Activated T-cell treated with anti-CD3 and anti-CD28 coated beads, Interleukin-2, amount 50 U/mL, for 1 hour (primary cell): ENCODE measurements at regions not wholly inside any gene's neighbourhood (a gene's known extent, or its start where the extent isn't known, plus 50 kb on each side); places are given as distances from the start of the nearest gene placed in this dataset.

Experiments
- DNase-seq: peaks from one replicate; pipeline ENCODE4 v3.0.0-alpha.2; 2020

DNA sequence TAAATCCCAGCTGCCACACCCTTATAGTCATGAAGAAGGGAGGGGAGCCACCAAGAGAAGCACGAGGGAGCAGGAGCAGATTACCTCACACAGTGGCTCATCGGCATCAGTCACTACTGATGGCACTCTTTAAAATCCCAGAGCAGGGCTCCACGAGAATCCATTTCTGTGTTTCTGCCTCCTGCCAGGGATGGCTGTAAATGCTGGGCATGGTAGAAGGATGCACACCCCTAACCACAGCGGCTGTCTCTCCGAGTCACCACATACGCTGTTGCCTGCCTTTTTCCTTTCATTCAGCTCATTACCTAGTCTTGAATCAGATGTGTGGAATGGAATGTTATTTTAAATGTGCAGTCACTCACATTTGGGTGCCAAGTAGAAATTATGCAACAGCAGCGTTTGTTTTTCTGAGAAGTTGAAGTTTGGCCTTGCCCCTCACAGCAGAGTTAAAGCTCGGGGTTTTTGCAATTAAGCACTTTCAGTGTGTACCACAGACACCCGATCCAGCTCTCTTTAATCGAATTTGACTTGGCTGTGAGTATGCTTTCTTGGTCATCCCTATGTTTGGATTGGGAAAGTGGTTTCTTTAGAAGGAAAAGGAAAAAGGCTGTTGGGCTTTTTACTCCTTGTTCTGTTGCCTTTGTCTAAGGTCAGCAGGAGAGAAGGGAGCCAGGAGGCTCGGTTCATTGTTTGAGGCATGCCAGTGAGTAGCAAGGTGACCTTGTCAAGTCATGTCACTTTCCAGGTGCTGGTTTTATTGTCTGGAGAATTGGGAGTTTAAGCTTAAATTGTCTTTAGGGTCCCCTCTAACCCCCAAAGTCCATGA, 284.2 kb upstream of the TPM1 start:
- no peak for DNase-seq

DNA sequence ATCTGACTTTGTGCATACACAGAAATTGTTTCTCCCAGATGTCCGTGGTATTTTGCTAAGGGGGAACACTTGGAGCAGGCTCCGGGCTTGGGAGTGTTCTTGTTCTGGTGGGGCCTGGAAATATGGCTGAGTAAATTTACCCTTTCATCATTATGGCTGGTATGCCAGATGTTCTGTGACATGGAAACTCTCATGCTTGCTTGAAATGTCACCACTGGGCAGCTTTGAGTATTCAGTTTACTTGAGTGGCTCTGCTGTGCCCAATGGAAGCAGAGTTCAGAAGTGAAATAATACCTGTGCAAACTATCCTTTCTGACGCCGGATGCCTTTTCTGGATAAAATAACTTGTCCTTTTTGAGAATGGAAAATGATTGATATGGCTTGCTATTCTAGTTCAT, 283.6 kb upstream of the TPM1 start:
- no peak for DNase-seq

DNA sequence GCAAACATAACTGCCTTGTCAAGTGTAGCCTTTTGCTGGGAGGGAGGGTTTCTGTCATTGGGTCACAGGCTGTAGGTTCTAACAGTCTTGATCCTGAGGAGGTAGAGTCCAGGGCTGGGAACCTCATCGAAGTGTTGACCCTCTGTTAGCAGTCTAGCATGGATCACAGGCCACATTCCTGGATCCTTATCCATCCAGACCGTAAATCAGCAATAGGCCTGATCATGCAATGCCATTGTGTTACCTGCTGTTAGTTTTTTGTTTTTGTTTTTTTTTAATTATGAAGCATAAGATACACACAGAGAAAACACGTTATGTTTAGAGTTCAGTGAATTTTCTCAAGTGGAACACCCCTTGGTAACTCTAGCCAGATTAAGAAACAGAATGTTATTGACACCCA, 282.0 kb upstream of the TPM1 start:
- no peak for DNase-seq

DNA sequence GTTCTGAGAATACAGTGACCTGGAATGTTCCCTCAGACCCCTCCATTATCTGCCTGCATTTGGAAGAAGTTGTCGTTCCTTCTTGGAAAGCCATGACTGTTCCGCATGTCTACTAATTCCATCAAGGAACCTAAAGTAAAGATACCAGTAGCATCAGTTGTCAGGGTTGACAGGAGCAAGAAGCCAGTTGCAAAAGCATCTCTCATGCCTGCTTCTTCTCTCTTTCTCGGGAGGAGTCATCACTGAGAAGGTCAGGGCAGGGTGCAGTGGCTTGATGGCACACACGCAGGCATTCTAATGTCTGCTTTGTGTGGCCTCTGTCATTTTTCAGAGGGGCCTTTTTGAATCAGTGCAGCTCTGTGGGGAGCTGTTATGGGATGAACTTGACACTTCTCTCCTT, 276.6 kb upstream of the TPM1 start:
- no peak for DNase-seq

DNA sequence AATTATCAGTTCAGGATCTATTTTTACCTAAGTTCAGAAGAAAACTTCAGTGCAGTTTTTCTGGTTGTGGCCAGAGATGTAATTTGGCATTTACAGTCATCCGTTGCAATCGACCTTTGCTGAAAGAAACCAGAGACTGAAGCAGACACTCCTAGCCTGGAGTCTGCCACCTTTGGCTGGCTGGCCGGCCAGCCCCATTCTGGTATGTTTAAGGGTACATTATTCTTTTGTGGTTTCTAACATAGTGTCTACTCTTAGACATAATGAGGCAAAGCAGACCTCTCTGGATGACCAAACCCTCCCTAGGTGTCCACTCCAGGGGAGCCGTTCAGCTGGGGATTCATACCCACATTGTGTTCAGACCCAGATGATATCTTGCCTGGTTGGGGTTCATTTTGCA, 275.9 kb upstream of the TPM1 start:
- no peak for DNase-seq

DNA sequence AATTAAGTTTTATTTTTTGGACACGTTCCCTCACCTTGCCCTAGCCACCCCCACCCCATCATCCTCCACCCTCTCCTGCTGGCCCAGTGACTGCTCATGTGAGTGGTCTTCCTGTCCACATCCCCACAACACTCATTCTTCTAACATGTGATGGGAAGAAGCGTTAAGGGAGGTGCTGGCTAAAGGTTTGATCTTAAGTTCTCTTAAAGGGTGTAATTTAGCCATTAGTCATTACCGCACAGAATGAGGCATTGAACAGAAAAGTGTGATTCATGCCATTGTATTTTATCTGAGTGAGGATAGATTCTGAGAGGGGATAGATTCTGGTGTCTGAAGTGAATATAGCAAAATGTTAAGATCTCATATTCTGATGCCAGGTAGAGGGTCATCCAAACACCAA, 272.9 kb upstream of the TPM1 start:
- DNase-seq = no peak

DNA sequence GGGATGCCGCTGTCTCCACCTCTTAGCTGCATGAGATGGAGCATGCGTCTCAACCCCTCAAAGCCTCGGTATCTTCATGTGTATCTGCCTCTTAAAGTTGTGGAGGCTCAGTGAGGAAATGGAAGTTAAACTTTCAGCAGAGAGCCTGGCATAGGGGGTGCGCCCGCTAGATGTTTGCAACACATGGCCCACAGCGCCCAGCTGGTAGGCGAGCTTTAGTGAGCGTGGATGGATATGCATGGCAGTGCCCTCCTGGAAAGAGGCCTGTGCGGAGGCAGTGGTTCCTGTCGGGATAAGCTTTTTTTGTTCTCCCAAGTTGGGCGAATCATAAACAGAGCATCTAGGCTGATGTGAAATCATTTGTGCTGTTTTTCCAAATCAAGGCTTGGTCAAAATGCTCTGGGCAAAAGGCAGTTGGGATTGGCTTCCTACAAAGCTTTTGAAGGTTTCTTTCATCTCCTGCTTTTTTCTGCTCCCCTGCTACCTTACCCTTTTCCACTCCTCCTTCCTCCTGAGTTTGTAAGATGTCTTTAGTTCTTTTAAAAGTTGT, 272.4 kb upstream of the TPM1 start:
- no peak for DNase-seq

DNA sequence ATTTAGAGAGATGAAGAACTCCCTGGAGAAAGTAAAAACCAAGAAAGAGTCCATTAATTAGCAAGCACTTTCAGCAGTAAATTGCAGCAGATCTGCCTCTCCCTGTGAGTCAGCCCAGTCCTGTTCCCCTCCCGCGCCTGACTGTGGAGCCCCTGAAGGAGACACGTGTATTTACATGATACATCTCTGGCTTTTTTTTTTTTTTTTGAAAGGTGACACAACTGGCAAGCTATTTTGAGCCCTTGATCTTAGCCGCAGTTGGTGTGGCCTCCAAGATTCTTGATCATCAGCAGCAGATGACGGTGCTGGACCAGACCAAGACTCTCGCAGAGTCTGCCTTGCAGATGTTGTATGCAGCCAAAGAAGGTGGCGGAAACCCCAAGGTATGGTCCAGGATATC, 271.8 kb upstream of the TPM1 start:
- DNase-seq = no peak

DNA sequence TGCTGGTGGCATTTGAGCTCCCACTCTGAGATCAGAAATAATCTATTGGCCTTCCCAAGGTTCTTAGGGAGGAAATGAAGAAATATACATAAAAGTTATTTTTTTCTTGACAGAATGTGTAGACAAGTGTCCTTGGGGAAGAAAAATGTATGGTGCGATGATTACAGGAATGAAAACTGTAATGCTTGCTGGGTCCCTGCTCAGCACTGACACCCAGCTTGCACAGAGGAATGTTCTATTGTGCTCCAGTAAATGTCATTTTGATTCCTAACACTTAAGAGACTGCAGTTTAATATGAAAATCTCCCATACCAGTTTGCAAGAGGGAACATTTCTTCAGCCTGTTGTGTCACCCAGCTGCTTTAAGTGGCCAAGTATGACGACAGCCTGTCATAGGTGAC, 271.3 kb upstream of the TPM1 start:
- DNase-seq = no peak

DNA sequence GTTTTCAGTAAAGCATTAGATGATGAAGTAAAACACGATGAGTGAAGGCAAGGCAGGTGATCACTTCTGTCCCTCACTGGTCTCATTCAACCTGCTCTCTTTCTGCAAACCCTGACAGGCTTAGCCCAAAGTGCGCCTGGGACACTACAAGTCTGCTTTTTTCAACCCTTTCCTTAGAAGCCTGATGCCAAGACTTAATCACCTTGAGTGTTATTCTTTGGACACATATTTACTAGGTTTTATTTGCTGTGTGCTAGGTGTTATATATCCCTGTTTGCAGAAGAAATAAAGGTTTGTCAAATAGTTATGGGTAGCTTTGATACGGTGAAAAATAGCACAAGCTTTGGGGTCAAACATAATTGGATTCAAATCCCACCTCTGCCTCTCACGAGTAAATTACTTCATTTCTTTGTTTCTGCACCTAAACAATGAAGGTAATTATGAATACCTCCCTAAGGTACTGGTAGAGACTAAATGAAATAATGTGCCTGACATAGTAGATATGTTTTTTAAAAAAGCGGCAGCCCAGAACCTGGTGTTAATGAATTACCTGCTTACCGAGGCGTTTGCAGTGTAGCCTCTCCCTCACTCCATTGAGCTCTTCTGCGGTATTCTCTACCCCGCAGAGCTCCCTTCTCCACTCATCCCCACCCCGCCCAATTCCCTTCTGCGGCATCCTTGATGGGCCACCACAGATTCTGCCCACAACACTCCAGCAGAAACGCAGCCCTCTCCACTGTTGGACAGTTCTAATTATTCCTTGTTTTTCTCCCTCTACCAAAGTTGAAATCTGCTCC, 269.0 kb upstream of the TPM1 start:
- DNase-seq = no peak

DNA sequence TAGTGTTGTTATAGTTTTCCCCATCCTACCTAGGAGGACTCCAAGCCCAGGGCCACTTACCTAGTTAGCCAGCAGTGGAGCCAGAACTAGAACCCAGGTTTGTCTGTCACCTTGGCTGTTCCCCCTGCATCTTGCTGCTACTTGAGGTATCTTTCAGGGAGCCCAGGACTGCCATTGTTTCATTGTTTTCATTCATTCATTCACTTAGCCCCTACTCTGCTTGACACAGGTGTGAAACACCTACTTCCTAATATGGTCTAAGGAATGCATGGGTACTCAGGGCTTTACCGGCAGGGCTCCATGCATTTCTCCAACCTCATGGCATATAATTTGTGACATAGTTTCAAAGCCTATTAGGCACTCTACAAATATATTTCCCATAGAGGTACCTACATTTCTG, 266.6 kb upstream of the TPM1 start:
- no peak for DNase-seq

DNA sequence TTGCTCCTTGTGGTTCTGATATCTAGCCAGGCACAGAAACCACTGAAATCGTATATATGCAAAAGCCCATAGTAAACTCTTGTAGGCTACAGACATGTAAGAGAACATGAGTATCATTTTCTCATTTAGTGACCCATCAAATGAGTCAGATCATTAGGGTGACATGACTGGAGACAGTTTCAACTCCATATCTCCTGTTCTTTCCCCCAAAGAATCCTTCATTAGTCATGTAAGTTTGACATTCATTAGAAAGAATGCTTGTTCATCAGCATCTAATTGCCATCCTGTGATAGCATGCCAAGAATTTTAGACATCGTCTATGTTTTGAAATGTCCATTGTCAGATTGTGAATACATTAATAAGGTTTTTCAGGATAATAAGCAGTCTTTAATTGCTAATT, 264.9 kb upstream of the TPM1 start:
- no peak for DNase-seq

DNA sequence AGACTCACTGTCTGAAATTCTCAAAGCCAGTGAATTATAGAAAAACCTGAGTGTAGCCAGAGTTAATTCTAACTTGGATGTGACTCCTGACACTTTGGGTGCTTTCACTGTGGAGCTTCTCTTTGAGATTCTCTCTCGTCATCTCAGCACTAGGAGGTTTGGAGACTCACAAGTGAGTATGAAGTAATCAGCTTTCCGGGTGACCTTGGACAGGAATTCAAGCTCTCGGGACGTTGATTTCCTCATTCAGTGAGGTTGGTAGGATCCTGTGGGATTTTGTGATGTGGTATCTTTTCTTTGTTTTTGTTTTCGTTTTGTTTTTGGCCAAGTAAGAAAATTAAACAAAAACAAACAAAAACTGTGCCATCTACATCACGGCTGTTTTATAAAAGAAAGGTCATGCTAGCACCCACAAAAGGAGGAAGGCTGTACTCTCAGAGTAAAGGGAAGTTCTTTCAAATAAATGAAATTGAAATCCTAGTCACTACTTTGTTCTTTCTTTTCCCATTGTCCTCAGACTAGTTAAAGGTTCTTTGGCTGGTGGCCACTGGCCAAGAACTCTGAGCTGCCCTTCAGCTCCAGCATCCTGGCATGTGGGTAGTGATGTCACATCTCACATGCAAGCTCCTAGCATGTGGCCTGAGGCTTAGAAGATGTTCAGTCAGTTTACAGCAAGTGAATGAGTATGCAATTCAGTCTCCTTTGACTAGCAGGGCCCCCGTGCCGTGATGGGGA, 263.3 kb upstream of the TPM1 start:
- DNase-seq = no peak

DNA sequence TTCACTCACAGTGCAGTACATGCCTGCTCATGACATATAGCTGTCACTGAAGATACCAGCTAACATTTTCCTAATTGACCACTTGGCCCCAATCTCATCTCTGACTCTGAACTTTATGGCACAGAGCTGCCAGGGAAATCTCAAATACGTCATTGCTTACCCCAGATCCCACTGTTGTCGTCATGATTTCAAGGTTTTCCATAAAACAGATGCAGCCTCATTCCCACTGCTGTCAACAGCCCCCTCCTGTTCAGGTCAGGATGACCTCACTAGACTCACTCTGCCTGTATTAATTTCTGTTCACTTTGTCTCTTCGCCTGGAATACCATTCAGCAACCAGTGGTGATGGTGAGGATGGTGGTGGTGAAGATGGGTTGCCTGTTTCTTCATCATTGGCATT, 262.6 kb upstream of the TPM1 start:
- no peak for DNase-seq

DNA sequence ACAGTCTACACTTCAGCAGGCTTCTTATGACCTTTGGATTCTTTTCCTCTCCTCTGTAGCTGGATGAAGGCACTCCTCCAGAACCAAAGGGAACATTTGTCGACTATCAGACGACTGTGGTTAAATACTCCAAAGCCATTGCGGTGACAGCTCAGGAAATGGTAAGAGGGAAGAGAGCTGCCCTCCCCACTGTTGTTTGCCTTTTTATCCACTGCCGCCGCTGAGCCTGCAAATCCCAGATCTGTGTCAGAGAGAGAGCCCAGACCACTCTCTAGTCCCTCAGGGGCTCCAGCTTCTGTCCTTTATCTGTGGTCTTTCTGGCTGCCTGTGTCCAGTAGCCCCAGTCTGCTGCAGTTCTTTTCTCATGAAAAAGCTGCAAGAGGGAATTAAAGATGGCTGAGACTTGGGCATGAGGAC, 261.5 kb upstream of the TPM1 start:
- no peak for DNase-seq

DNA sequence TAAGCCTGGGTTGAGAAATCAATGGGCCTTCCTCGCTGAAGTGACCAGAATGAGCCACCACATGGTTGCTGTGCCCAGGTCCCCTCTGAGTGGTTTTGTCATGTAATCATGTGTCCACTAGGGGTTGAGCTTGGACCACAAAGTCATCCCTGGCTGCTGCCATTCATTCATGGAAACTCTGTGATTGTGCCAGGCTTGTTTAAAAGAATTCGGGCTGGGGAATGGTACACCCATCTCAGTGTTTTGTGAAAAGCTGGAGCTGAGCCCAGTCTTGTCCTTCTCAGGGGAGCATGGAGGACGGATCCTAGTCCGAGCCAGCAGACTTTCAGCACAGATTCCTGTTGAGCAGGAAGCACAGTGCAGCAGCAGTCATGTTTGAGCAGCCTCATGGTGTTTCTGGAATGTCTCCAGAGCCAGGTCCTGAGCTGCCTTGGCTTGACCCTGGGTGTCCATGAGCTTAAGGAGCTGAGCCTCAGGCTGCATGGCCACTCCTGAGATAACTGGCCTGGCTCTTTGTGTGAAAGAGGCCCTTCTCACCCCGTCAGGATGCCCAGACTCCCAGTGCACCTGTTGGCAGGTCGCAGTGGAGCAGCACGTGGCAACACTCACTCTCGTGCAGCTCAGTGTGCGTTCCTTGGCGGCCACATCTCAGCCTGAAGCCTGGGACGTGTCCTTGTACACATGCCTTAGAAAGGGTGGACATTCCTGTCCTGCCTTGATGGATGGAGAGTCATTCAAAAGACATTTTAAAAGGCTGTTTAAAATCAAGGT, 260.3 kb upstream of the TPM1 start:
- DNase-seq = no peak

DNA sequence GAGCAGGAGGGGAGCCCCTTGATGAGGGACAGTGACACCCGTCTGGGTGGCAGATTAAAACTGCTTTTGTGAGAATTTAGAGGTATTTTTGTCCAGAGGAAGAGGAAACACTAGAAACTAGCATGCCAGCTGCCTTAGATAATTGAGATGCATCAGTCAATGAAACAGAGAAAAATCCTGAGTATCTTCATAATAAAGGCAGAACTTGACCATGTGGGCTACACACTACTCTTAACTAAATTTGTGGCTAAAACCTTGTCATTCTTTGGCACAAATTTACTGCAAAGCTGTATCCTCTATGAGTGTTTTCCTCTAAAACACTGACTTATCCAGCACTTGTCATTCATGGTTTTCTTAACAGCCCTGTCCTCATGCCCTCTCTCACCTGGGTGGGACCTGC, 259.7 kb upstream of the TPM1 start:
- DNase-seq = no peak

DNA sequence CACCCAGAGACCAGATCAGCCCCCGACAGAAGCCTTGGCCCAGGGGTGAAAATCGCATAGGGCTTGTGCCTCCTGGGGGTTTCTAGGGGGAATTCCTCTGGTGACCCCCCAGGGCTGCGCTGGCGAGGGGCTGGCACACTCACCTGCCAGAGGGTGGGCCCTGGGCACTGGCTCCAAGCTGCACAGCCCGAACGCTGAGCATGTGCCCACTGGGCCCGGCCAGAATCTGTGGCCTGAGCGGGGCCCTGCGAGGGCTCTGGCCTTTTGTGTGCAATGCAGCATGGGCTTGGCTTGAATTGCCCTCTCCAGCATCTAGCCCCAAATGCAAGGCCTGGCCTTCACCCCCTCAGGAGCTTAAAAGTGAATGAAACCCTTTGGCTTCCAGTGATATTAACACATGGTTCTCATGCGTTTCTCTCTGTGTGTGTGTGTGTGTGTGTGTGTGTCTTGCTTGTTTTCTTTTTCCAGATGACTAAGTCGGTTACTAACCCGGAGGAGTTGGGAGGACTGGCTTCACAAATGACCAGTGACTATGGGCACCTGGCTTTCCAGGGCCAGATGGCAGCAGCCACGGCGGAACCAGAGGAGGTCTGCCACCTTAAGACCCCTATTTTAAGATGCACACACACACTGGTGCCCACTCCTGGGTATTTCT, 259.1 kb upstream of the TPM1 start:
- no peak for DNase-seq

DNA sequence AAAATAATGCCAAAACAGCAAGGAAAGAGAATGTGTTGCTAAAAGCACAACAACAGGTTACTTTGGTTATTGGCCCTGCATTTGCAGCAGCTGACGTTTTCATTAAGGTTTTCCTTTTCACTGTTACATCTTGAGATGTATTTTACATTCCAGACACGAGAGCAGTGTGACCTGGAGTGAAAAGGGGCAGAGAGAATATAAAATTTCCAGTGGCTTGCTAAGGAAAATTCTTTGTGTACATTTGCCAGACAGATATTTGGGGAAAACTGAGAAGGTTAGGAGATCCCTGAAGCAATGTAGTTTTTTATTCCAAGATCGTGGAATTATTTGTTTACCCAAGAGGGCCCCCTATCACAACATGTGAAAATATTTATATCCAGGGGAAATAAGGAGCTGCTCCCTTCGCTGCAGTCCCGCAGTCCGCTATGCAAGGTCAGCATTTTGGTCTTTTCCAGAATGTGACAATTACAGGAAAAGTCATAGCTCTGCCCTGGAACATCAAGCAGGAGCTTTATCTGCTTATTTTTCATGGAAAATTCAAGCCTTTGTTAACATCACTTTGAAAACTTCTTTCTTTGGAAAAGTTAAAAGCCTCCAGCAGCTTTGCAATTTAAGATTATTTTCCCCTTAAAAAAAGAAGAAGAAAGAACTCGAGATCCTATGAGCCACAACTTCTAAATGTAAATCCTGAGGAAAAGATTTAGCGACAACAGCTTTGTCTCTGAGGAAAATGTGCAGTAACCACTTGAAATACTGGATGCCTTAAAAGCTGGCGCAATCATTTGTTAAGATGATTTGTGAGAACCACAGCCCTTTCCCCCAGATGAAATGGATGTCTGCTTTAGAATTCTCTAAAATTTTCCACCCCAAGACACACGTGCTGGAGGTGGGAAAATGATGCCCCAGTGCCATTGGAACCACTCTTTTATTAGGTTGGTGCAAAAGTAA, 256.4 kb upstream of the TPM1 start:
- DNase-seq = no peak

DNA sequence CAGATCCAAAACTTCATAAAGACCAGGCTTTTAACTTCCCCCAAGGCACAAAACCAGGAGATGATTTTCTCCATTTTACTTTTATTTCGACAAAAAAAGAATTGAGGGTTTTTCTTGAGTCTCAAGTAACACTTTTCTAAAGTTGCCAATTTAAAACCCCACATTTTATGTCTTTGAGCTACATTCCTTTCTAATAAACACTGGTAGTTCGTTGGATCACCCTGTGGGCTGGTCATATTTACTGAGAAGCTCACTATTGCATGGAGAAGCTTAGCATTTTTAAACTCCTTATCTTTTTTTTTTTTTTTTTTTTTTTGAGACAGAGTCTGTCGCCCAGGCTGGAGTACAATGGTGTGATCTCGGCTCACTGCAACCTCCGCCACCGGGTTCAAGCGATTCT, 255.1 kb upstream of the TPM1 start:
- DNase-seq = no peak

DNA sequence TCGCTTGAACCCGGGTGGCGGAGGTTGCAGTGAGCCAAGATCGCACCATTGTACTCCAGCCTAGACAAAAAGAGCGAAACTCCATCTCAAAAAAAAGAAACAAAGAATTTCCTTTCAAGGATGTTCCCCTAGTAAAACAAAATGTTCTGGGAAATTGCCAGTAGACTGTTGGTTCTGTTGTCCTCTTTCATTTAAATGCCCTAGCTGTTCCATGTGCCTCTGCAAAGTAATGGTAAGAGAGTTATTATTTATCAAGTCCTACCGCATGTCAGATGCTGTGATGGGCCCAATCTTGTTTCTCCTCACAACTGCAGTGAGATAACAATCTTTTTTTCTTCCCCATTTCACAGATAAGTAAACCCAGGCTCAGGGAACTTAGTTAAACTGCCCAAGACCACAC, 254.3 kb upstream of the TPM1 start:
- DNase-seq = no peak
